ENCODE measurements at regions not wholly inside any gene's neighbourhood (a gene's known extent, or its start where the extent isn't known, plus 50 kb on each side); places are given as distances from the start of the nearest gene placed in this dataset.

GRCh38 chr22:47558828-47559700 lies 796.6 kb downstream of the TBC1D22A start:
- Histone ChIP-seq H3K4me3 (replicated peaks; ENCODE audit: insufficient read depth, low read length) (no peak overlapping the region), H3K27me3 (ENCODE audit: insufficient read depth, poor library complexity, severe bottlenecking) (no peaks in the 10 kb centered on the region), H3K27ac (replicated peaks) (no peak overlapping the region)
- TF ChIP-seq GABPA (IDR thresholded peaks at IDR 0.05; ENCODE audit: low read depth) = no peak
- no peak for TF ChIP-seq REST (IDR thresholded peaks at IDR 0.05; ENCODE audit: insufficient replicate concordance, low read depth)
- TF ChIP-seq POLR2AphosphoS5 (IDR thresholded peaks at IDR 0.05; ENCODE audit: low read depth) = no peak
- TF ChIP-seq SPI1 (IDR thresholded peaks at IDR 0.05; ENCODE audit: borderline replicate concordance, low read depth) = no peak
- TF ChIP-seq CTCF (IDR thresholded peaks at IDR 0.05; ENCODE audit: insufficient read depth, low read length) = no peak
- no peak for DNase-seq (ENCODE audit: low read depth in 1 of 2, low spot score in 1 of 2)

GRCh38 chr22:47556473-47556872 lies 794.0 kb downstream of the TBC1D22A start:
- Histone ChIP-seq H3K27me3 (ENCODE audit: insufficient read depth, poor library complexity, severe bottlenecking) (no peaks in the 10 kb centered on the region), H3K4me3 (replicated peaks; ENCODE audit: insufficient read depth, low read length) (no peak overlapping the region), H3K27ac (replicated peaks) (no peak overlapping the region)
- DNase-seq (ENCODE audit: low read depth in 1 of 2, low spot score in 1 of 2) = no peak
- no peak for TF ChIP-seq CTCF (IDR thresholded peaks at IDR 0.05; ENCODE audit: insufficient read depth, low read length)
- no peak for TF ChIP-seq SPI1 (IDR thresholded peaks at IDR 0.05; ENCODE audit: borderline replicate concordance, low read depth)
- no peak for TF ChIP-seq GABPA (IDR thresholded peaks at IDR 0.05; ENCODE audit: low read depth)
- TF ChIP-seq POLR2AphosphoS5 (IDR thresholded peaks at IDR 0.05; ENCODE audit: low read depth) = no peak
- no peak for TF ChIP-seq REST (IDR thresholded peaks at IDR 0.05; ENCODE audit: insufficient replicate concordance, low read depth)

- no peak for DNase-seq (ENCODE audit: low read depth in 1 of 2, low spot score in 1 of 2)
- no peak overlapping the region for H3K4me3 ChIP-seq (replicated peaks; ENCODE audit: insufficient read depth, low read length)
- H3K27ac ChIP-seq (replicated peaks) = no peak overlapping the region
- TF ChIP-seq CTCF (IDR thresholded peaks at IDR 0.05; ENCODE audit: insufficient read depth, low read length) = no peak
- TF ChIP-seq GABPA (IDR thresholded peaks at IDR 0.05; ENCODE audit: low read depth) = no peak
- TF ChIP-seq REST (IDR thresholded peaks at IDR 0.05; ENCODE audit: insufficient replicate concordance, low read depth) = no peak
- TF ChIP-seq POLR2AphosphoS5 (IDR thresholded peaks at IDR 0.05; ENCODE audit: low read depth) = no peak
- TF ChIP-seq SPI1 (IDR thresholded peaks at IDR 0.05; ENCODE audit: borderline replicate concordance, low read depth) = no peak
- H3K27me3 ChIP-seq (ENCODE audit: insufficient read depth, poor library complexity, severe bottlenecking) = no peaks in the 10 kb centered on the region
Measured at GRCh38 chr22:47553436-47553835, 791.0 kb downstream of the TBC1D22A start.

Measured in HL-60 (cell line).